Natural killer cell (primary cell): ENCODE measurements at regions not wholly inside any gene's neighbourhood (a gene's known extent, or its start where the extent isn't known, plus 50 kb on each side); places are given as distances from the start of the nearest gene placed in this dataset.

Experiments used
- ATAC-seq, 3 donors: fragments of 150-1000 bp in 2 of 3; fragments of 200-7000 bp in 1 of 3; cut with Tn5 transposase; 1 replicate in 1 of 3; 2 replicates in 2 of 3; pipeline ENCODE4 v1.10.0; 2021; ENCODE audit warnings: mild to moderate bottlenecking in 2 of 3, moderate library complexity in 2 of 3
- DNase-seq, 2 donors: peaks; one replicate each; pipeline versions ENCODE4 v3.0.0 to v3.0.0-alpha.2; 2013 to 2021; ENCODE audit warnings: mixed read lengths in 1 of 2
- H3K27ac ChIP-seq: one replicate; pipeline ENCODE4 v1.5.1; 2013; ENCODE audit warnings: mild to moderate bottlenecking, low read length
- H3K27me3 ChIP-seq: one replicate; pipeline ENCODE4 v1.6.1; 2013; ENCODE audit warnings: low read length; ENCODE audit not compliant: control insufficient read depth, insufficient read depth
- H3K36me3 ChIP-seq: one replicate; pipeline ENCODE4 v1.6.1; 2013; ENCODE audit warnings: low read length; ENCODE audit not compliant: control insufficient read depth, insufficient read depth
- H3K4me1 ChIP-seq: one replicate; pipeline ENCODE4 v1.6.1; 2013; ENCODE audit warnings: low read length; ENCODE audit not compliant: control insufficient read depth, insufficient read depth
- H3K4me3 ChIP-seq: one replicate; pipeline ENCODE4 v1.5.1; 2013; ENCODE audit warnings: low read length
- H3K9me3 ChIP-seq: one replicate; pipeline ENCODE4 v1.6.1; 2013; ENCODE audit warnings: low read length; ENCODE audit not compliant: control insufficient read depth, insufficient read depth
- H3K27ac Mint-ChIP-seq, 2 donors: one replicate each; pipeline ENCODE4 v1.8.0; 2022; ENCODE audit warnings: mild to moderate bottlenecking in 2 of 2, mixed read lengths in 2 of 2, moderate library complexity in 1 of 2
- H3K27me3 Mint-ChIP-seq, 2 donors: one replicate each; pipeline ENCODE4 v1.8.0; 2022; ENCODE audit warnings: low read depth in 2 of 2, mixed read lengths in 2 of 2
- H3K36me3 Mint-ChIP-seq: one replicate; pipeline ENCODE4 v1.8.0; 2022; ENCODE audit warnings: mixed read lengths
- H3K4me1 Mint-ChIP-seq, 2 donors: one replicate each; pipeline ENCODE4 v1.8.0; 2022; ENCODE audit warnings: mixed read lengths in 2 of 2
- H3K4me3 Mint-ChIP-seq: one replicate; pipeline ENCODE4 v1.8.0; 2022; ENCODE audit warnings: mild to moderate bottlenecking, moderate library complexity, mixed read lengths
- H3K9me3 Mint-ChIP-seq, 2 donors: one replicate each; pipeline ENCODE4 v1.8.0; 2022; ENCODE audit warnings: mixed read lengths in 2 of 2
- WGBS: methylation state at CpG from one replicate; pipeline ENCODE4 v1.1.7; 2013; ENCODE audit warnings: missing lambda C conversion rate; ENCODE audit not compliant: insufficient coverage; 5-methylcytosine and 5-hydroxymethylcytosine counted together
- intact Hi-C: fragments of 100-400 bp; cut with micrococcal nuclease; formaldehyde crosslinking; loops from one replicate; pipeline ENCODE4 v1.14.2; 2022
- TF ChIP-seq, protein P1 (sequence below): fragments of 200-600 bp; IDR thresholded peaks from one replicate; pipeline ENCODE4 v1.8.0; 2022; ENCODE audit warnings: antibody characterized with exemption

DNA sequence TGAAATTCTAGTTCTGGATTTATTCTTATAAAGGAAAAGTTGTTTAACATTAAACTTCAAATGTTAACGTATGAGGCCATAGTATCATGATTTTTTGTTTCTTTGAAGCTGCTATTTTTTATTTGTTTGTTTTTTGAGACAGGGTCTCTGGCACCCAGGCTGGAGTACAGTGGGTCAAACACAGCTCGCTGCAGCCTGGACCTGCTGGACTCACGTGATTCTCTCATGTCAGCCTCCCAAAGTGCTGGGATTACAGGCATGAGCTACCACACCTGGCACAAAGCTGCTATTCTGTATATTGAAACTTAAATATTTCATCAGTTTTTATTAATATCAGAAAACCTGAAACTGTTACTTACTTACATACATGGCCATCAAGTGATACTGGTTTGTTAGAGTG lies 89.5 kb upstream of the RPRM start:
- H3K4me1 ChIP-seq: no peaks in the 10 kb centered on the region
- Mint-ChIP-seq H3K27ac (no peak overlapping the region), H3K36me3 (no peaks in the 10 kb centered on the region), H3K9me3 (peaks cover 10 to 11% of the 10 kb centered on the region in 2 donors), H3K4me3 (no peak overlapping the region), H3K4me1 (no peaks in the 10 kb centered on the region), H3K27me3 (no peaks in the 10 kb centered on the region)
- WGBS: 72% methylated on average over 3 of the region's 3 CpGs
- H3K9me3 ChIP-seq: no peaks in the 10 kb centered on the region
- H3K27ac ChIP-seq: no peak overlapping the region
- intact Hi-C loops: no loop called here
- H3K27me3 ChIP-seq: no peaks in the 10 kb centered on the region
- no peak for ATAC-seq
- no peak overlapping the region for H3K4me3 ChIP-seq
- DNase-seq: no peak
- TF ChIP-seq, protein P1, sequence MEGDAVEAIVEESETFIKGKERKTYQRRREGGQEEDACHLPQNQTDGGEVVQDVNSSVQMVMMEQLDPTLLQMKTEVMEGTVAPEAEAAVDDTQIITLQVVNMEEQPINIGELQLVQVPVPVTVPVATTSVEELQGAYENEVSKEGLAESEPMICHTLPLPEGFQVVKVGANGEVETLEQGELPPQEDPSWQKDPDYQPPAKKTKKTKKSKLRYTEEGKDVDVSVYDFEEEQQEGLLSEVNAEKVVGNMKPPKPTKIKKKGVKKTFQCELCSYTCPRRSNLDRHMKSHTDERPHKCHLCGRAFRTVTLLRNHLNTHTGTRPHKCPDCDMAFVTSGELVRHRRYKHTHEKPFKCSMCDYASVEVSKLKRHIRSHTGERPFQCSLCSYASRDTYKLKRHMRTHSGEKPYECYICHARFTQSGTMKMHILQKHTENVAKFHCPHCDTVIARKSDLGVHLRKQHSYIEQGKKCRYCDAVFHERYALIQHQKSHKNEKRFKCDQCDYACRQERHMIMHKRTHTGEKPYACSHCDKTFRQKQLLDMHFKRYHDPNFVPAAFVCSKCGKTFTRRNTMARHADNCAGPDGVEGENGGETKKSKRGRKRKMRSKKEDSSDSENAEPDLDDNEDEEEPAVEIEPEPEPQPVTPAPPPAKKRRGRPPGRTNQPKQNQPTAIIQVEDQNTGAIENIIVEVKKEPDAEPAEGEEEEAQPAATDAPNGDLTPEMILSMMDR: no peak
- H3K36me3 ChIP-seq: no peaks in the 10 kb centered on the region

DNA sequence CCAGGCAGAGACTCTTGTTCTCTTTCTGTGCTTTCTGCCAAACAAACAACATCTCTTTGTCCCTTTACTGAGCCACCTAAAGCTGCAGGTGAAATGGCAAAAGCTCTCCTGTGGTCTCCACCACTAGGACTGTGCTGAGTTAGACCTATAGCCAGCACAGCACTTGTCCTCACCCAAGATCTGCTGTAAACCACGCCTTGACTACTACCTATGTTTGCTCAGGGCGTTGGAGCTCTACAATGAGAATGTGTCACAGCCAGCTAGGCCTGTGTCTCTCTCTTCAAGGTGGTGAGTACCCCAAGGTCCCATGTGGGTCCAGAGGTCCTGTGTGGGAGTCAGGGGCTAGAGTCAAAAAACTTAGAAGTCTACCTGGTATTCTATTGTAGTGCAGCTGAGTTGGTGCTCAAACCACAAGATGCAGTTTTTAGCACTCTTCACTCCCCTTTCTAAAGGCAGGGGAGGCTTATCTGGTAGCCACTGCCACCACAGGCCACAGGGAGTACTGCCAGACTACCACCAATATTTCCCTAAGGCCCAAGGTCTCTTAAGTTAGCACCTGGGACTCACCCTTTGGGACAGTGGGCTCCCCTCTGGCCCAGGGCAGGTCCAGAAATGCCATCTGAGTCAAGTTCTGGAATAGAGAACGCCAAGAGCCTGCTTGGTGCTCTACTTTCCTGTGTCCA lies 96.8 kb upstream of the RPRM start:
- 70% methylated on average over 3 of the region's 3 CpGs for WGBS
- H3K4me3 ChIP-seq: no peak overlapping the region
- H3K36me3 ChIP-seq: no peaks in the 10 kb centered on the region
- Mint-ChIP-seq H3K36me3 (peaks cover 15% of the 10 kb centered on the region), H3K27me3 (no peaks in the 10 kb centered on the region), H3K4me1 (no peaks in the 10 kb centered on the region), H3K27ac (no peak overlapping the region), H3K4me3 (no peak overlapping the region), H3K9me3 (peaks cover 10 to 17% of the 10 kb centered on the region in 2 donors)
- no peak for ATAC-seq
- no peaks in the 10 kb centered on the region for H3K27me3 ChIP-seq
- no peak overlapping the region for H3K27ac ChIP-seq
- DNase-seq: no peak
- peaks cover 6% of the 10 kb centered on the region for H3K9me3 ChIP-seq
- H3K4me1 ChIP-seq: no peaks in the 10 kb centered on the region
- TF ChIP-seq, protein P1: no peak
- intact Hi-C loops: no loop called here

DNA sequence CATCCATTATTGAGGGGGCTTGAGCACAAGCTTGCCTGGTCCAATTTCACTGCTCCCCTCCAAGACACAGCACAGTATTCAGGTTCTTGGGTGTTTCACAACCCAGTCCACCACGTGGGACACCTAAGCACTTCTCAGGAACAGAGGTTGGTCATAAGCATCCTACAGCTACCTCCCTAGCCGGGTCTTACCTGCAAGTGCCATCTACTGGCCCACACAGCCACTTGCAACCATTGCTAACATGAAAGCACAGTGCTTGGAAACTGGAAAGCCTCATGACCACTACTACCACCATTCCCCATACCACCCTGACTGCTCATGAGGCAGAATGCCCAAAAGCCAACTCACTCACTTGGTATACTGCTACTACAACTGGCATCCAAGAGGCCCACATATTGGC lies 105.7 kb upstream of the RPRM start:
- Mint-ChIP-seq H3K27ac (no peak overlapping the region), H3K36me3 (no peaks in the 10 kb centered on the region), H3K4me1 (no peaks in the 10 kb centered on the region), H3K9me3 (peaks cover 10 to 16% of the 10 kb centered on the region in 2 donors), H3K4me3 (no peak overlapping the region), H3K27me3 (no peaks in the 10 kb centered on the region)
- 56% methylated on average over 2 of the region's 2 CpGs for WGBS
- no peak for ATAC-seq
- H3K9me3 ChIP-seq: peaks cover 10% of the 10 kb centered on the region
- no peak overlapping the region for H3K4me3 ChIP-seq
- no peak overlapping the region for H3K27ac ChIP-seq
- no peak for DNase-seq
- H3K36me3 ChIP-seq: no peaks in the 10 kb centered on the region
- H3K4me1 ChIP-seq: no peaks in the 10 kb centered on the region
- intact Hi-C loops: no loop called here
- TF ChIP-seq, protein P1: no peak
- no peaks in the 10 kb centered on the region for H3K27me3 ChIP-seq

DNA sequence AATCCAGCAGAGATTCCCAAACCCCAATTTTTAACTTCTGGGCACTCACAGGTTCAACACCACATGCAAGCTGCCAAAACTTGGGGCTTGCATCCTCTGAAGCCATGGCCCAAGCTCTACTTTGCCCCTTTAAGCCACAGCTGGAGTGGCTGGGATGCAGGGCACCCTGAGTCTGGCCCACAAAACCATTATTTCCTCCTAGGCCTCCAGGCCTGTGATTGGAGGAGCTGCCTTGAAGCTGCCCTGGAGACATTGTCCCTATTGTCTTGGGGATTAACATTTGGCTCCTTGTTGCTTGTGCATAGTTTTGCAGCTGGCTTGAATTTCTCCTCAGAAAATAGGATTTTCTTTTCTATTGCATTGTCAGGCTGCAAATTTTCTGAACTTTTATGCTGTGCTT lies 109.8 kb upstream of the RPRM start:
- Histone ChIP-seq H3K27me3 (no peaks in the 10 kb centered on the region), H3K4me3 (no peak overlapping the region), H3K27ac (no peak overlapping the region), H3K36me3 (no peaks in the 10 kb centered on the region), H3K9me3 (peaks cover 16% of the 10 kb centered on the region), H3K4me1 (no peaks in the 10 kb centered on the region)
- peaks cover 5% of the 10 kb centered on the region for H3K36me3 Mint-ChIP-seq
- intact Hi-C loops: no loop called here
- H3K27me3 Mint-ChIP-seq: no peaks in the 10 kb centered on the region
- DNase-seq (no peak), ATAC-seq (no peak)
- H3K4me3 Mint-ChIP-seq: no peak overlapping the region
- no peak overlapping the region for H3K27ac Mint-ChIP-seq
- H3K9me3 Mint-ChIP-seq: peaks cover 11 to 21% of the 10 kb centered on the region in 2 donors
- TF ChIP-seq, protein P1: no peak
- H3K4me1 Mint-ChIP-seq: no peaks in the 10 kb centered on the region
